ENCODE measurements at regions not wholly inside any gene's neighbourhood (a gene's known extent, or its start where the extent isn't known, plus 50 kb on each side); places are given as distances from the start of the nearest gene placed in this dataset.

DNA sequence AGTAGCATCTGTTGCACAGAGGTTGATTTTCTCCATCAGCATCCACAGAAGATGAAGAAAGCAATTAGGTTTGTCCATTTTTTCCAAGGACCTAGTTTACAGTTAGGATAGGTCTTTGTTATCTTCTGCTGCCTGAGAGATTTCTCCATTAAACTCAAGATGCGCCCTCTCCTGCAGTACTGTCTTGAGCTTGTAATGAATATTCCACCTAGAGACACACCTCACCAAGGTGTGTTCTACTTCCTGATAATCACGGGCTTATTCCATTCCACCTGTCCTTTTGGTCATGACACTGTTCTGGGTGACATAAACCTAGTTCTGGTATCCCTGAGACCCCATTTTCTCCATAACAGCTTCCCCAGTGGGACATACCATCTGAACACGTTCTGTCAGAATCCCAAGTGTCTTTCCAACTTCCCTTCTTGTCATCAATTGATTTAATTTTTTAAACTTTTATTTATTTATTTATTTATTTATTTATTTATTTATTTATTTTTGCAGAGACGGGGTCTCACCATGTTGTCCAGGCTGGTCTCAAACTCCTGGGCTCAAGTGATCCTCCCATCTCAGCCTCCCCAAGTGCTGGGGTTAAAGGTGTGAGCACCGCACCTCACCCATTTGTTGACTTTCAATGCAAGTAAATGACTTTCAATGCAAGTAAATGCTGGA, 75.6 kb upstream of the HS3ST5 start:
- POLR2A ChIA-PET = no interaction called here

More for the DNA sequence above, 75.6 kb upstream of the HS3ST5 start:
- intact Hi-C loops (cut with micrococcal nuclease) = no loop called here
- H3K9me3 ChIP-seq (replicated peaks; ENCODE audit: control insufficient read depth, insufficient read depth, low read length) = no peaks in the 10 kb centered on the region
- TF ChIP-seq GATA2 (IDR thresholded peaks at IDR 0.05; ENCODE audit: insufficient read depth, insufficient read length, low read depth, low read length) = no peak
- no peak for TF ChIP-seq FOS (IDR thresholded peaks at IDR 0.05; ENCODE audit: borderline replicate concordance, insufficient read depth, low read length)
- no peak for TF ChIP-seq POLR2AphosphoS5 (IDR thresholded peaks at IDR 0.05; ENCODE audit: insufficient read depth, low read depth, low read length)
- TF ChIP-seq JUN (IDR thresholded peaks at IDR 0.05; ENCODE audit: borderline replicate concordance, insufficient read depth, insufficient read length, low read depth) = no peak
- TF ChIP-seq POLR2A (IDR thresholded peaks at IDR 0.05; ENCODE audit: low read depth, low read length) = no peak
- TF ChIP-seq, protein P1, sequence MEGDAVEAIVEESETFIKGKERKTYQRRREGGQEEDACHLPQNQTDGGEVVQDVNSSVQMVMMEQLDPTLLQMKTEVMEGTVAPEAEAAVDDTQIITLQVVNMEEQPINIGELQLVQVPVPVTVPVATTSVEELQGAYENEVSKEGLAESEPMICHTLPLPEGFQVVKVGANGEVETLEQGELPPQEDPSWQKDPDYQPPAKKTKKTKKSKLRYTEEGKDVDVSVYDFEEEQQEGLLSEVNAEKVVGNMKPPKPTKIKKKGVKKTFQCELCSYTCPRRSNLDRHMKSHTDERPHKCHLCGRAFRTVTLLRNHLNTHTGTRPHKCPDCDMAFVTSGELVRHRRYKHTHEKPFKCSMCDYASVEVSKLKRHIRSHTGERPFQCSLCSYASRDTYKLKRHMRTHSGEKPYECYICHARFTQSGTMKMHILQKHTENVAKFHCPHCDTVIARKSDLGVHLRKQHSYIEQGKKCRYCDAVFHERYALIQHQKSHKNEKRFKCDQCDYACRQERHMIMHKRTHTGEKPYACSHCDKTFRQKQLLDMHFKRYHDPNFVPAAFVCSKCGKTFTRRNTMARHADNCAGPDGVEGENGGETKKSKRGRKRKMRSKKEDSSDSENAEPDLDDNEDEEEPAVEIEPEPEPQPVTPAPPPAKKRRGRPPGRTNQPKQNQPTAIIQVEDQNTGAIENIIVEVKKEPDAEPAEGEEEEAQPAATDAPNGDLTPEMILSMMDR (IDR thresholded peaks at IDR 0.05; ENCODE audit: extremely low read depth in 1 of 2, insufficient read depth in 1 of 2, low read depth in 1 of 2, low read length in 2 of 2) = no peak
- no peak for TF ChIP-seq MYC (IDR thresholded peaks at IDR 0.05; ENCODE audit: low read depth, low read length)
- TF ChIP-seq, protein P2, sequence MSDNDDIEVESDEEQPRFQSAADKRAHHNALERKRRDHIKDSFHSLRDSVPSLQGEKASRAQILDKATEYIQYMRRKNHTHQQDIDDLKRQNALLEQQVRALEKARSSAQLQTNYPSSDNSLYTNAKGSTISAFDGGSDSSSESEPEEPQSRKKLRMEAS (IDR thresholded peaks at IDR 0.05; ENCODE audit: insufficient read depth, insufficient read length) = no peak
- TF ChIP-seq EZH2 (IDR thresholded peaks at IDR 0.05; ENCODE audit: borderline replicate concordance, low read depth, low read length, severe bottlenecking) = no peak
- no peaks in the 10 kb centered on the region for H3K27me3 ChIP-seq (ENCODE audit: control insufficient read depth in 2 of 2, insufficient read depth in 2 of 2, low read length in 2 of 2)
- no peak for FAIRE-seq
- no peaks in the 10 kb centered on the region for H4K20me1 ChIP-seq (replicated peaks; ENCODE audit: control insufficient read depth, extremely low read depth, insufficient read depth, low read length)
- H3K9me1 ChIP-seq (replicated peaks; ENCODE audit: control insufficient read depth, extremely low read depth, insufficient read depth, low read length) = no peaks in the 10 kb centered on the region
- H3K27ac ChIP-seq (ENCODE audit: insufficient read depth, low read depth, low read length) = no peak overlapping the region
- no peak overlapping the region for H3K9ac ChIP-seq (replicated peaks; ENCODE audit: extremely low read depth, insufficient read depth, low read length)
- no peaks in the 10 kb centered on the region for H3K4me1 ChIP-seq (ENCODE audit: control insufficient read depth, extremely low read depth, insufficient read depth, low read length)
- no TSS peak for BruUV-seq (replicated peaks)
- no peak overlapping the region for H3K4me3 ChIP-seq (replicated peaks in 1 of 3; ENCODE audit: insufficient read depth in 1 of 3, low read depth in 1 of 3, low read length in 3 of 3)
- no peak for DNase-seq (ENCODE audit: low read depth, low spot score)
- no peak overlapping the region for H2AFZ ChIP-seq (ENCODE audit: low read depth, low read length)
- H3K79me2 ChIP-seq (ENCODE audit: control insufficient read depth, insufficient read depth, low read length) = no peaks in the 10 kb centered on the region
- CTCF ChIA-PET = no interaction called here
- dilution Hi-C loops (cut with MboI; ENCODE audit: extremely low pct_ligation_motif_present, low sequenced_read_pairs) = no loop called here
- no peaks in the 10 kb centered on the region for H3K36me3 ChIP-seq (ENCODE audit: control insufficient read depth in 2 of 2, extremely low read depth in 1 of 2, insufficient read depth in 2 of 2, low read length in 2 of 2)
- no peak overlapping the region for H3K4me2 ChIP-seq (ENCODE audit: insufficient read depth, low read length)
